Hypothalamus (tissue), 51 donors: ENCODE measurements at regions not wholly inside any gene's neighbourhood (a gene's known extent, or its start where the extent isn't known, plus 50 kb on each side); places are given as distances from the start of the nearest gene placed in this dataset.
"Not testable (repeated sequence)": the region's sequence is repeated elsewhere in the genome, so short reads cannot be mapped to it uniquely, and the experiment has no call there.

Source experiments
- DNase-seq, 51 donors: peaks; one replicate each; lab custom pipeline; 2025; lab: John Stamatoyannopoulos, UW

DNA sequence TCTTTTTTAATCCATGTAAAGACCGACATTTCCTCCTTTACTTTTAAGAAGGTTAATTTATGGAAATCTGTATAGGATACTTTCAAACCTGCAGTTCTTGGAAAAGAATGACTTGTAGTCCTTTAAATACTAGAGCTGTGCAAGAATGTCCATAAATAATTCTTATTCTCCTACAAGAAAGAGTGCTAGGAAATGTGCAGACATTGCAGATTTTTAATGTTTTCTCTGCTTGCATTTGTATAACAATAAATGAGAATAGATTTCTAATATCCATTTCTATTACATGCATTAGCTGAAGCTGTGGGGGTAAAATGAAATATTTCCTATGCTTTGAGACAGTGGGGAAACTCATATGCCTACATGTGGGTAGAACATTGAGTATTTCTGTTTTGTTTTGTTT lies 607.2 kb upstream of the NOVA1 start:
- no peak for DNase-seq

DNA sequence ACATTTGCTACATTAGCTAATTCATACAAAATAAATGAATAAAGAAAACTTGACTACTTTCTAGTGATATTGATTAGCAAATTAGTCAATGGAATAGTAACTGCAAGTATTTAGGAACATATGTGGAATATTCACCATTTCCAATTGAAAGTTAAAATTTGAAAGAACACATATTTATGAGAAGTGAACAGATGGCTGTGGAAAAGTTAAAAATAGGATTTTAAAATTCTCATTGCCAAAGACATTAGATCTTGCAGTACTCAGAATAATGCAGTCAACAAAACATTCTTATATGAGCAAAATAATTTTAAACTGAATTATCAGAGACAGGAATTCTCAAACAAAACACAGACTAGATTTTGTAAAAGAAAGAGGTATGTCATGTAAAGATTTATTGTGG lies 613.9 kb upstream of the NOVA1 start:
- DNase-seq: no peak

DNA sequence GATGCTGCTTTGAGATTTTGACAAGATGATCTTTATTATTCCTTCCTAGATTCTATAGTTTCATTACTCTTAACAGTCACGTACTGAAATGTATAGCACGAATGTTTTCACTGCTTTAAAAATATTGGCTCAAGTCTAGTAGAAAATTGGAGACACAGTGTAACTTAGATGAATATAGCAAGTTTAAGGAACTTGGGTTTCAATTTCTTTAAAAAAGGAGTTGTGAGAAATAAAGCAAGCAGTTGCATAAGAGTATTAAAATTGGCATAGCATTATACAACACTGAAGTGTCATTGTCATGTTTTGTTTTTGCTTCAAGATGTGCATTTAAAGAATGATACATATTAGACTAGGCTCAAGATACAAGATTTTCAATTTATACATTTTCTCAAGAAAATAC lies 624.8 kb upstream of the NOVA1 start:
- DNase-seq: no peak

DNA sequence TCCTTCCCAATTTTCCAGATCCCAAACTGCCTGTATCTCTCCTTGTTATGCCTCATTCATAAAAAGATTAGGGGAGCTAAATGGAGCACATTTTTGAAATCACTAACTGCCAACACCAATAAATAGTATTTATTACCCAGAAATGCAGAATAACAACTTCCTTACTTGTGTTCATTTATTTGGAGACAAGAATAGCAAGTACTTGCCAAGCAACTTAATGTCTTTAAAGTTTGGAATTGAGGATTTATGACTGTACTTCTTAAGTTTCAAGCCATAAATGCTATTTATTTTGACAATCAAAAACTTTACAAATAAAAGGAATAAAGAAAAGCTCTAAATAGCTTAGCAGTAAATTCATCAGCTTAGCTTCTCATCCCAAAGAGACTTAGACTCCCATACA lies 626.1 kb upstream of the NOVA1 start:
- no peak for DNase-seq

DNA sequence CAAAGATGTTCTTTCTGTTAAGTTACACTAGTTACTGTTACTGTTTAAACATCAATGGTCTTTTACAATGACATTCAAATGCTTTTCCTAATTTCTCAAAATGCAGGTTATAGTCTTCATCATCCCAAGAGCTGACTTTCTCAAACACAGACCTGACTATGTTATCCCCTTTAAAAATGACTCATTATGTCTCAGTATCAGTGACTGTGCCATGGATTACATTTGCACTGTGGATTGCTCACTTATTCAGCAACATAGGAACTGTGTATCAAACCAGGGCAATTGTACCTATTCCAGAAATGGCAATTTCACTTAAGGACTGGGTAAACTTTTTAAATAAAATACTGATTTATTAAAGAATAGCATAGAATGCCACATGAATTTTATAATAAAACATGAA lies 630.2 kb upstream of the NOVA1 start:
- no peak for DNase-seq

- no peak for DNase-seq
Observed at GRCh38 chr14:27234331-27234730, 636.5 kb upstream of the NOVA1 start.

- DNase-seq: no peak
Observed at GRCh38 chr14:27236601-27237000, 638.8 kb upstream of the NOVA1 start.

GRCh38 chr14:27242874-27243273 lies 645.0 kb upstream of the NOVA1 start:
- DNase-seq: no peak

DNA sequence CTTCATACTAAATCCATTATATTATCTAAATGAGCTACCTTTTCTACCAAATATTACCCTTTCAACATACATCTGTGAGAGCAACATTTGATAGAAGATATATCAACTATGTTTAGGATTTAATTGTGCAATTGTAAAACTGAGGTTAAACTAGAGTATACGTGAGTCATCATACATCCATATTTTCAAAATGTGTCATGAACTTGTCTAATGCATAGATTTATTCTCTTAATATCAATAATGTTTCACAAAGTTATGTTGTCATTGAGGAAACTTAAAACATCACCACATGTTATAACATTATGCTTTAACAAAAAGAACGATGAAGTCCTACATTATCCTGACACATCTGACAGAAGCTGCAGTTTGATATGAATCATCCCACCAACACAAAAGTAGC lies 645.5 kb upstream of the NOVA1 start:
- DNase-seq: no peak

- DNase-seq: no peak
Observed at GRCh38 chr14:27245947-27246346, 648.1 kb upstream of the NOVA1 start.

GRCh38 chr14:27253966-27254365 lies 656.1 kb upstream of the NOVA1 start:
- DNase-seq: no peak

GRCh38 chr14:27256805-27257204 lies 659.0 kb upstream of the NOVA1 start:
- DNase-seq: no peak

- DNase-seq: no peak
Observed at GRCh38 chr14:27267876-27268275, 670.0 kb upstream of the NOVA1 start.

DNA sequence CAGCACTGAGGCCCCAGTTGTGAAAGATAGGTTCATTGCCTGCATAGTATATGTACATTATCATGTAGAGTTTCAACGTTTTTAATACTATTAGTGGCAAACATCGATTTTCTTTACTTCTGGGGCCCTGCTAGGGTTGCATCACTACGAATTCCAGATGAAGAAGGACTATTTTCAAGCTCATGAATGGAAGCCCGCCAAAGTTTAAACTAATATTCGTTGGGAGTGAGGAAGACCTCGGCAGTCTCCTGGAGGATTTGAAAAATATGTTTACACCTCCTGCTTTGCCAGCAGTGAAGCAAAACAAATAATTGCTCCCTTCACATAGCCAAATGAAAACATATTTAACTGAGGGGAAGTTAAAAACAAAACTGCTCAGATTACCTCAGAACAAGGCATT lies 672.9 kb upstream of the NOVA1 start:
- no peak for DNase-seq

DNA sequence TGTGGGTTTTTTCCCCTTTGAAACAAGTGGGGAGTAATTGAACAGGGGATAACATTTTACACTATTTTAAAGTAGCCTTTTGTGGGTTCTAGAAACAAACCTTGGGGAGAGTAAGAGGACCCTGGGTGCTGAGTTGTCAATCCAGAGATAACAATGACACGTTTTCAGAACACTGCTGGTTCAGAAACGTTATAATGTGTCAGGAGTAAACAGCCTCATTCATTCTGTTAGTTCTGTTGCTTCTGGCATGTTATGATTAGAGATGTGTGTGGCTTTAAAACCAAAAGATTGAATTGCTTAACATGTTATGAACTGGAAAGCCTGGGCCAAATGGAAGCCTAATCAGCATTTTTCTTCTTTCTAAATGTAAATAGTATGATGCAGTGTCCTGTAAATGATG lies 680.5 kb upstream of the NOVA1 start:
- no peak for DNase-seq

- DNase-seq: no peak
Observed at GRCh38 chr14:27305441-27305945, 707.7 kb upstream of the NOVA1 start.

DNA sequence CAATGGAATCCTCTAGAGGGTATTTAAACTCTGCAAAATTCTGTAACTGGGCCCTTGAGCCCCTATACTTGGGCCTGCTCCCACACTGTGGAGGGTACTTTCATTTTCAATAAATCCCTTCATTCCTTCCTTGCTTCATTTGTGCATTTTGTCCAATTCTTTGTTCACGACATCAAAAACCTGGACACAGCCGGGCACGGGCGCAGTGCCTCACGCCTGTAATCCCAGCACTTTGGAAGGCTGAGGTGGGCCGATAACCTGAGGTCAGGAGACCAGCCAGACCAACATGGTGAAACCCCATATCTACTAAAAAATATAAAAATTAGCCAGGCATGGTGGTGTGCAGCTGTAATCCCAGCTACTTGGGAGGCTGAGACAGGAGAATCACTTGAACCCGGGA lies 714.9 kb upstream of the NOVA1 start:
- DNase-seq: not testable (repeated sequence)

DNA sequence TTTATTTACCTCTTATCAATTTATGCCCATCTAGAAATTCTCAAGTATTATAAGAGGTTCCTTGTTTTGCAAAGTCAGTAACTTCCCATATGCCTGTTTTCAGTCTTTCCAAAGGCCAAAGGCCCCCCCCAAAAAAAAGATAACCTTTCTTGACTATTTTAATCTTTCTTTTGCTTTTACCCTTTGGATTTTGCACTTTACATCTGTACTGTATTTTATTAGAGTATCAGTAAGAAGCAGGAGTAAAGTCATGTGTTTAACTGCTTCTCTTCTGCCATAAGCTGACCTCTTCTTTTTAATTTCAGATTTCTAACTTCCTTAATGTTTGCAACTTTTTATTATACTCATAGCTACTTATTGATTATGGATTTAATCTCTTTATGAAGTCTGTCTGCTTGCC lies 716.4 kb upstream of the NOVA1 start:
- DNase-seq: no peak

DNA sequence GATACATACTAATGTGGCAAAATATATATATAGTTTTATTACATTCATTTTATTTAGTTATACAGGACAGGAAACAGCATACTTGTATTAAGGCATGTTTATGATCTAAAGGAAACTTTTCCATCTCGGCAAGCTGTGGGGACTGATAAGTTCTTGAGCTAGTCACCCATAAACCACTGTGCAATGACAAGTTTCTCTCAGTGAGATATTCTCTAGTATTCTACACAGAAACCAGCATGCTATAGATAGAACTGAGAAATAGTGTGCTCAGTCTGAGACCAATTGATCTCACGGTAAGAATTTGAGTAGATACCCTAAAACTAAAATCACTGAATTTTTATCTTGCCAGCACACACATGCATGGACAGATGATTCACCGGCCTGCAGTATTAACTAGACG lies 717.6 kb upstream of the NOVA1 start:
- no peak for DNase-seq

DNA sequence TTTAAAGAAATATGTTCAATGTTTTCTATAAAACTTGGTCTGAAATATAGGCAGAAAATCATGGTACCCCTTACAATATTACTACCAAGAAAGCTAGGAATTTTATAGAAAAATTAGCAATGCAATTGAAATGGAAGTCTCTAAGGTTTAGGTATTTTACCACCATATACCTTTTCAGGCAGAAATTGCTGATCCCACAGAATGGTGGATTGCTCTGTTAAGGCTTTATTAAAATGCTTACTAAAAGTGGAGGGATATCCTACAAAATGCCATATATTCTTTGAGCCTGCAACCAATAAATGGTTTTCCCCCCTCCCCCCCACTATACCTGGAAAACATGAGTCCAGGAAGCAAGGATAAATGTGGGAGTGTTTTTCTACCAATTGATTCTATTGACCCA lies 718.1 kb upstream of the NOVA1 start:
- no peak for DNase-seq

- DNase-seq: no peak
Observed at GRCh38 chr14:27318774-27319420, 721.1 kb upstream of the NOVA1 start.

GRCh38 chr14:27320261-27320660 lies 722.4 kb upstream of the NOVA1 start:
- no peak for DNase-seq

DNA sequence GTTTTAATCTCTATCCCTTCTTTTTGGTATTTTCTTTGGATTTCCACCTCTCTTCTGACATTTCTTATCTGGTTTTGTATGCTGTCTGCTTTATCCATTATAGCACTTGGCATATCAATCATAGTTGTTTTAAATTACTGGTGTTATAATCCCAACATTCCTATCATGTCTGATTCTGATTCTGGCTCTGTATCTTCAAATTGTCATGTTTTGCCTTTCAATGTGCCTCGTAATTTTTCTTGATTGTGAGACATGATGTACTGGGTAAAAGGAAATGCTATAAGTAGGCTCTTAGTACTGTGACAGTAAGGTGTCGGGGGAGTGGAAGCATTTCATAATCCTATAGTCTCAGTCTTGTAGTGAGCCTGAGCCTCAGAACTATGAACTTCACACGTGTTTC lies 729.3 kb upstream of the NOVA1 start:
- DNase-seq: no peak
